Neural crest cell (in vitro differentiated cells): ENCODE measurements at regions not wholly inside any gene's neighbourhood (a gene's known extent, or its start where the extent isn't known, plus 50 kb on each side); places are given as distances from the start of the nearest gene placed in this dataset.

Experiments
- DNase-seq: peaks from one replicate; pipeline ENCODE4 v3.0.0; 2021; ENCODE audit warnings: low read depth, mixed read lengths, low spot score
- H3K27ac Mint-ChIP-seq: one replicate; pipeline ENCODE4 v1.8.0; 2021; ENCODE audit warnings: mild to moderate bottlenecking, mixed read lengths; ENCODE audit not compliant: unreplicated experiment
- H3K27me3 Mint-ChIP-seq: 2 replicates; pipeline ENCODE4 v1.8.0; 2021; ENCODE audit warnings: low read depth, mild to moderate bottlenecking, mixed read lengths
- H3K36me3 Mint-ChIP-seq: 2 replicates; pipeline ENCODE4 v1.8.0; 2021; ENCODE audit warnings: low read depth, mild to moderate bottlenecking, mixed read lengths
- H3K4me1 Mint-ChIP-seq: 2 replicates; pipeline ENCODE4 v1.8.0; 2021; ENCODE audit warnings: mixed read lengths
- H3K4me3 Mint-ChIP-seq: one replicate; pipeline ENCODE4 v1.8.0; 2021; ENCODE audit warnings: mild to moderate bottlenecking, mixed read lengths
- H3K9me3 Mint-ChIP-seq: 2 replicates; pipeline ENCODE4 v1.8.0; 2021; ENCODE audit warnings: mixed read lengths
- TF ChIP-seq, protein P1 (sequence below): fragments of 200-600 bp; sonication (generic); conservative IDR thresholded peaks from 2 replicates; pipeline ENCODE4 v1.5.0; 2021; ENCODE audit warnings: antibody characterized with exemption, mild to moderate bottlenecking

DNA sequence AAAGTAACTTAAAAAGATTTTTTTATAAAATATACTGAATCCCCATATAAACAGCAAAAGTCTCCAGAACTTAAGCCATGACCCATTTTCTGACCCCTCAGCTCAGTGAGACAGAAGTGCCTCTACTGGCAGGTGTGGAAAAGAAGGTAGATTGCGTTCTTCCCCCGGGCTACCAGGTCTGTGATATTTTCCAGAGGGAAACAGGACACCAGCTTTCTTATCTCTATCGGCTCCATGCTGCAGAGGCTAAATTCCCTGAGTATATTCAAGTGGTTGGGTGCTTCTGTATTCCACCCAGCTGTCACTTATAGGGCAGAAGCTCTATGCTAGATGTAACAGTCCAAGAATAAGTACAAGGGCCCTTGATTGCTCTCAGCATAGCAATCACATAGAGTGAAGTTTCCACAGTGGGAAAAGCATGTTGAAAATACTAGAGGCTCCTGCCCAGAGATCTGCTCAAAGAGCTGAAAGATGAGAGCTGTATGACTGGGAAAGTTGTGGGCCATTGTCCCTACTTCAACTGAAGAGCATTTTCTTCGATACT lies 687.3 kb downstream of the CDH11 start:
- TF ChIP-seq, protein P1, sequence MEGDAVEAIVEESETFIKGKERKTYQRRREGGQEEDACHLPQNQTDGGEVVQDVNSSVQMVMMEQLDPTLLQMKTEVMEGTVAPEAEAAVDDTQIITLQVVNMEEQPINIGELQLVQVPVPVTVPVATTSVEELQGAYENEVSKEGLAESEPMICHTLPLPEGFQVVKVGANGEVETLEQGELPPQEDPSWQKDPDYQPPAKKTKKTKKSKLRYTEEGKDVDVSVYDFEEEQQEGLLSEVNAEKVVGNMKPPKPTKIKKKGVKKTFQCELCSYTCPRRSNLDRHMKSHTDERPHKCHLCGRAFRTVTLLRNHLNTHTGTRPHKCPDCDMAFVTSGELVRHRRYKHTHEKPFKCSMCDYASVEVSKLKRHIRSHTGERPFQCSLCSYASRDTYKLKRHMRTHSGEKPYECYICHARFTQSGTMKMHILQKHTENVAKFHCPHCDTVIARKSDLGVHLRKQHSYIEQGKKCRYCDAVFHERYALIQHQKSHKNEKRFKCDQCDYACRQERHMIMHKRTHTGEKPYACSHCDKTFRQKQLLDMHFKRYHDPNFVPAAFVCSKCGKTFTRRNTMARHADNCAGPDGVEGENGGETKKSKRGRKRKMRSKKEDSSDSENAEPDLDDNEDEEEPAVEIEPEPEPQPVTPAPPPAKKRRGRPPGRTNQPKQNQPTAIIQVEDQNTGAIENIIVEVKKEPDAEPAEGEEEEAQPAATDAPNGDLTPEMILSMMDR, result no peak
- peaks cover 9% of the 10 kb centered on the region for H3K36me3 Mint-ChIP-seq
- H3K4me1 Mint-ChIP-seq, result no peaks in the 10 kb centered on the region
- H3K9me3 Mint-ChIP-seq, result peaks cover 11% of the 10 kb centered on the region
- H3K27ac Mint-ChIP-seq, result no peak overlapping the region
- no peaks in the 10 kb centered on the region for H3K27me3 Mint-ChIP-seq
- no peak for DNase-seq
- H3K4me3 Mint-ChIP-seq, result no peak overlapping the region

DNA sequence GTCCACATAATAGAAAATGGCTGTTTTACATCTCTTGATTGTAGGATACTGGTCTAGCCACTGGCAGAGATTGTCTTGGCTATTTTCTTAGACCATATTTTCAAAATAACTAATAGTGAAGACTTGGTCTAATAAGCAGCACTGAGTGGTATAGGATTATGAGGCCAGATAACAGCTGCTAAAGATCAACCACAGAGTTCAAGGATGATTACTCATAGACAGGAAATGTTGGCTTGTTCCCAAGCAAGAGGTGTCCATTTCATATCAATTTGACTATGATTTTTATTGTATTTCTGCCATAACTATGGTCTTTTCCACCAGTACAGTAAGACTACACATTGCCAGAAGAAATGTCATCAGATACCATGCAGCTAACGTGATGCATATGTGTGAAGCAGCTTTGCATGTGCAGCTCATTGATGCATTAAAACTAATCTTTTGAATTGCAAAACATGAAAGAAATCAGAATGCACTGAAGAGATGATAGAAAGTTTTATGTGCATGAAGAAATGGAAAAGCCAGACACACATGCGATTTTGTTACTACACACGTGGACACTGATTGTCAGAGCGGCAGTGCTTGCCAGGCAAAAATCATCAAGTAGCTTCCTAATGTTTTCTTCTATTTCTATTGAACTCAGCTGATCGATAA lies 693.3 kb downstream of the CDH11 start:
- Mint-ChIP-seq H3K36me3 (peaks cover 5% of the 10 kb centered on the region), H3K9me3 (peaks cover 7% of the 10 kb centered on the region), H3K27me3 (no peaks in the 10 kb centered on the region), H3K4me3 (no peak overlapping the region), H3K4me1 (no peaks in the 10 kb centered on the region), H3K27ac (no peak overlapping the region)
- no peak for DNase-seq
- TF ChIP-seq, protein P1, result no peak

DNA sequence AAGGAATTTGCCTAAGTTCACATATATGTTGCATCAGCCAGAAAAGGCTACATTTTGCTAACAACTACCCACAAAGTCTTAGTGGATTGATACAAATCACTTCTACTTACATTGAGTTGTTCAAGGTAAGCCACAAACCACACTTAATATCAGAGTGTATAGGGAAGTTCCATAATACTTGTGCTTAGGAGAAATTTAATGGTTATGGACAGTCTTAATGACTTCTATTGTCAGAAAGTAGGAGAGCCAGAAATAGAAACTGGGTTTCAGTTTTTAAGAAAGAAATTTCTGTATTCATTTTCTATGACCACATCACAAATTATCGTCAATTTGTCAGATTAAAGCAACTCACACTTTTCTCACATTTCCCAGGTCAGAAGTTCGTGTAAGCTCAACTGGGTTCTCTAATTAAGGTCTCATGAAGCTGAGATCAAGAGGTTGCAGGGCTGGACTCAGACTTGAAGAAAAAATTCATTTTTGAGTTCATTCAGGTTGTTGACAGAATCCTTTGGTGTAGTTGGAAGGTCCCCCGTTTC lies 695.7 kb downstream of the CDH11 start:
- TF ChIP-seq, protein P1, result no peak
- no peak overlapping the region for H3K27ac Mint-ChIP-seq
- no peak for DNase-seq
- no peaks in the 10 kb centered on the region for H3K36me3 Mint-ChIP-seq
- H3K9me3 Mint-ChIP-seq, result peaks cover 4% of the 10 kb centered on the region
- no peaks in the 10 kb centered on the region for H3K27me3 Mint-ChIP-seq
- no peak overlapping the region for H3K4me3 Mint-ChIP-seq
- H3K4me1 Mint-ChIP-seq, result no peaks in the 10 kb centered on the region

DNA sequence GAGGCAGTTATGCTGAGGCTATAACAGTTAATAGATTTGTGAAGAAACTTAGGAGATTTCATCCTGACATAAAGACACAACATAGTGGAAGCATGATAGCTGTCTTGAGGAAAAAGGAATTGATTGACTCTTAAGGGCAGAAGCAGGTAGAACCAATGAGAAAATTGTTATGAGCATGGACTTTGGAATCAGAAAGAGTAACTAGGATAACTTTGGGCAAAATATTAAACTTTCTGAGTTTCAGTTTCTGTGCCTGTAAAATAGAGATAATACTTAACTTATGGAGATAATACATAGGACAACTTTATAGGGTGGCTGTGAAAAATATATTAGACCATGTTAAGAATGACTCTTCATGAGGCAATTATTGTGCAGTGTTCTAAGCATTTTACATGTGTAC lies 696.5 kb downstream of the CDH11 start:
- Mint-ChIP-seq H3K27ac (no peak overlapping the region), H3K4me1 (no peaks in the 10 kb centered on the region), H3K36me3 (no peaks in the 10 kb centered on the region), H3K27me3 (no peaks in the 10 kb centered on the region), H3K4me3 (no peak overlapping the region), H3K9me3 (peaks cover 4% of the 10 kb centered on the region)
- no peak for DNase-seq
- TF ChIP-seq, protein P1, result no peak

DNA sequence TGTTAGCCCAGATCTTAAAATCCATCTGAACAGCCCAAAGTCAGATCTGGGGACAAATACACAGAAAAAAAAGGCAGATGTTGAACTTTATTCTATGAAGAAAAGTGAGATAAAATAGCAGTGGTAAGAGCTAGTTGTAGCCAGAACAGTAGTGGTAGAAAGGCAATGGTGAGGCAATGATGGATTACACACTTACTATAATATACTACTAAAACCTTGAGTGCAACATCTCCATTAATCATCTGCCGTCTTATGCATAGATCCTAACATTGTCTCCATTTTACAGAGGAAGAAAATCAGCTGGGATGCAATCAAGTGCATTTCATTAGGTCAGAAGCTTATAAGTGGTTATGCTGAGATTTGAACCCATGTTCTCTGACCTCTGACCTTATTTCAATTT lies 699.6 kb downstream of the CDH11 start:
- H3K27ac Mint-ChIP-seq, result no peak overlapping the region
- peaks cover 4% of the 10 kb centered on the region for H3K9me3 Mint-ChIP-seq
- no peaks in the 10 kb centered on the region for H3K4me1 Mint-ChIP-seq
- H3K4me3 Mint-ChIP-seq, result no peak overlapping the region
- TF ChIP-seq, protein P1, result no peak
- no peaks in the 10 kb centered on the region for H3K27me3 Mint-ChIP-seq
- no peaks in the 10 kb centered on the region for H3K36me3 Mint-ChIP-seq
- no peak for DNase-seq
